ENCODE measurements at regions not wholly inside any gene's neighbourhood (a gene's known extent, or its start where the extent isn't known, plus 50 kb on each side); places are given as distances from the start of the nearest gene placed in this dataset.
"Not testable (repeated sequence)": the region's sequence is repeated elsewhere in the genome, so short reads cannot be mapped to it uniquely, and the experiment has no call there.

DNA sequence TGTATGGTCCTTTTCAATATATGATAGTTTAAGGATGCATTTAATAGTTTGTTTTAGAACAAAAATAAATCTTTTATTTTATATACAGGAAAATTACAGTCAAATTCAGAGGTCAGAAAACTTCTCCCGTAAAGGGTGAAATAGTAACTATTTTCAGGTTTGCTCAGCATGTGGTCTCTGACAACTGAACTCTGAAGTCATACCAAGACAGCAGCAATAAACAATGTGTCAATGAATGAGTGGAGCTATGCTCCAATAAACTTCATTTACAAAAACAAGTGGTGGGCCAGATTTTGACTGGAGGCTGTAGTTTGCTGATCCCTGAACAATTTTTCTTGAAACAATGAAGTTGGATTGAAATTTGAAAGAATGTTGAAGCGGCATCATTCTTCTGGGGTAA, 123.6 kb downstream of the ZNF248 start:
- no peak for FAIRE-seq

DNA sequence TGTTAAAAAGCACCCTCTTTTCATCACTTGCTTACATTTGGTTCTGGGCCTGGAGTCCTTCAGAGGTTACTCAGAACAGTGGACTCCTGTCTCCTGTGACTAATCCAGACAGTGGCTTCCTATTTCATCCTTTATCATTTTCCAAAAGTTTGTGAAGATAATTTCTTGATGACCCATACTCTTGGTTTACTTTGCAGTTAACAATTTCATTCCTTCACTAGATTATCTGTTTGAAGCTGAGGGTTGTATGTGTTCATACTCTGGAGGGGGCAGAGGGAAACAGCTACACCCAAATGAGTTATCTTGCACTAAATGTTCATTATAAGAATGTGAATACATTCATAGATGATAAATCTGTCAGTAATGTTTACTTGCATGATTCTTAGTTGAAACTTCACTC, 124.7 kb downstream of the ZNF248 start:
- no peak for FAIRE-seq

DNA sequence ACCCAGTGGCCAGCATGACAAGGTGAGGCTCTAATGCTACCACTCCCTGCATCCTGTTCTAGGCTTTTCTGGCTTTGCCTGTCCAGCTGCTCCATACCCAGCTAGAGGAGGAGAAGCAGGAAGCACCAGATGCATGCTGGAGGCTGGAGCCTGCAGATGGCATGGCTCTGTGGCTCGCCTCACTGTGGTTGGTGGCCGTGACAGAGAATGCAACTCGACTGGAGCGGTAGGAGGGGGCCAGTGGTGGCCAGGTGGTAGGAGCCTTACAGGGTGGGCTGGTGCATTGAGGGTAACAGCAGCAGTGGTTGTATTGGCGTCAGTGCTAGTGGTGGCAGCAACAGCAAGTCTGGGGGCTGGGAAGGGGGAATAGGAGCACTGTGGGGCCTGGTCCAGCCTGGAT, 128.6 kb downstream of the ZNF248 start:
- FAIRE-seq = no peak

DNA sequence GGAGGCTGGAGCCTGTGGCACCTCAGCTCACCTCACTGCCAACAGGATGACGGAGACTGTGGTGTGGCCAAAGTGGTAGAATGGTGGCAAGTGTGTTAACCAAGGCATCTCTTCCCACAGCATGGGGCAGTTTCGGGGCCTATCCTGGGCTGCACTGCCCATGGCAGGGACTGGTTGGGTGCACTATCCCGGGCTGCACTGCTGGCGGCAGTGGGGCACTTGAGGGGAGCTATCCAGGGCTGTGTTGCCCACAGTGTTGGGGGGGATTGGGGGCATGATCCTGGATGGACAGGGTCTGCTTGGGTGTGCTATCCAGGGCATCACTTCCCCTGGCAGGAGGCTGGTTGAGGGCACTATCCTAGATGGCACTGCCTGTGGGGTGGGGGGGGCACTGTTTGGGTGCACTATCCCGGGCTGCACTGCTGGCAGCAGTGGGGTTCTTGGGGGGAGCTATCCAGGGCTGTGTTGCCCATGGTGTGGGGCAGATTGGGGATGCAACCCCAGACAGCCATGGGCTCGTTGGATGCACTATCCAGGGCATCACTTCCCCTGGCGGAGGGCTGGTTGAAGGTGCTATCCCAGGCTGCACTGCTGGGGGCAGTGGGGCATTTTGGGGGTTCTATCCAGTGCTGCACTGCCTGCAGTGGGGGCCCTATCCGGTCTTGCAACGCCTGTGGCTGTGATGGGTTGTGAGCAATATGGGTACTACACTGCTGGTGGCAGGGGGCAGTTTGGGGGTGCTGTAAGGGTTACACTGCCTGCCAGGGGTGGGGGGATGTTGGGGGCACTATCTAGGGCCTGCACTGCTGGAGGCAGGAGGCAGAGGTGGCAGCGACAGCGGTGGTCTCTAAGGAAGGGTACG, 129.7 kb downstream of the ZNF248 start:
- no peak for FAIRE-seq

DNA sequence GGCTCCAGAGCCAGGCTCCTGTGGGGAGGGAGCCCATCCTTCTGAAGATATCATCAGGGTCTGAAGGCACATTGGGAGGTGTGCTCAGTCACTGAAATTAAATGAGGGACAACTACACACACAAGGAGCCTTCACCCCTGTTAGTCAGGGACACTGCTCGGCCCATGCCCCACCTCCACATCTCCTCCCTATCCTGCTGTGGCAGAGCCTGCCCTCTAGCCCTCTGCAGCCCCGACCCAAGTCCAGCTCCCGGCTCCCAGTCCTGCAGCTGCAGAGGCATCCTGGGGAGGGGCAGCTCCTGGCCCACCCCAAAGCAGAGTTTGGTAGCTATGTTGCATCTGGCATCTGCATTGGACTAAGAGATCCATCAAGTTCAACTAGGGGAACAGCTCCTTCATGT, 136.3 kb downstream of the ZNF248 start:
- FAIRE-seq = no peak

DNA sequence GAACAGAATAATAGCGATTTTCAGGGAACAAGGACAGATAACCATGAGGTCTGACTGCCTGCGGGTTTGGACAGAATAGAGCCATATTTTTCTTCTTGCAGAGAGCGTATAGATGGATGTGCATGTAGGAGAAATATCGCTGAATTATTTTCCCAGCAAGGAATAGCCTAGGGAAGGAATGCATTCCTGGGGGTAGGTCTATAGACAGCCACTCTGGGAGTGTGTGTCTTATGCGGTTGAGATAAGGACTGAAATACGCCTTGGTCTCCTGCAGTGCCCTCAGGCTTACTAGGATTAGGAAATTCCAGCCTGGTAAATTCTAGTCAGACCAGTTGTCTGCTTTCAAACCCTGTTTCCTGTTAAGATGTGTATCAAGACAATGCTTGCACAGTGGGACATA, 139.3 kb downstream of the ZNF248 start:
- FAIRE-seq = not testable (repeated sequence)

DNA sequence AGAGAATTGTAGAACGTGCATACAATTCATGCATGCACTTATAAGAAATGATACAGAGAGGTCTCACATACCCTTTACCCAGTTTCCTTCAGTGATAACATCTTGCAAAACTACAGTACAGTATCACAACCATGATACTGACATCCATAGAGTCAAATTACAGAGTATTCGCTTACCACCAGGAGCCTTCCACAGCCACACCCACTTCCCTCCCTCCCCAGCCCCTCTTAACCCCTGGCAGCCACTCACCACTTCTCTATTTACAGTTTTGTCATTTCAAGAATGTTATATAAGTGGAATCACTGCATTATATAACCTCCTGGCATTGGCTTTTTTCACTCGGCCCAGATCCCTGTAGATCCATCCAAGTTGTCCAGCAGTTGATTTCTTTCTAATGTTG, 143.8 kb downstream of the ZNF248 start:
- FAIRE-seq = no peak

DNA sequence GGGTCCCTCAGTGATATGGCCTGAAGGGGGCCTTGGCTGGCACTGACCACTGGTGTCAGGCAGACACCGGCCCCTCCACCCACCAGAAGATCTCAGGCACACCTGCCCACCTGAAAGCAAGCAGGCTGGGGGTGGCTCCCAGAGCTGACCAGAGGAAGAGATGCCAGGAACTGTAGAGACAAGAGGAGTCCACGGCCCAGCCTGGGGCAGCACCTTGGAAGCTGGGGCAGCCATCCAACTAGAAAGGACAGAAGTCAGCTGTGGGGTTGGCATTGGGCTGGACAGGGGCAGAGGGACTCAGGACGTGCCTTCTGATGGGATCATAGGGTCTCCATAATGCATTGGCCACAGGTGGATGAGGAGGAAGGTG, 144.3 kb downstream of the ZNF248 start:
- no peak for FAIRE-seq

DNA sequence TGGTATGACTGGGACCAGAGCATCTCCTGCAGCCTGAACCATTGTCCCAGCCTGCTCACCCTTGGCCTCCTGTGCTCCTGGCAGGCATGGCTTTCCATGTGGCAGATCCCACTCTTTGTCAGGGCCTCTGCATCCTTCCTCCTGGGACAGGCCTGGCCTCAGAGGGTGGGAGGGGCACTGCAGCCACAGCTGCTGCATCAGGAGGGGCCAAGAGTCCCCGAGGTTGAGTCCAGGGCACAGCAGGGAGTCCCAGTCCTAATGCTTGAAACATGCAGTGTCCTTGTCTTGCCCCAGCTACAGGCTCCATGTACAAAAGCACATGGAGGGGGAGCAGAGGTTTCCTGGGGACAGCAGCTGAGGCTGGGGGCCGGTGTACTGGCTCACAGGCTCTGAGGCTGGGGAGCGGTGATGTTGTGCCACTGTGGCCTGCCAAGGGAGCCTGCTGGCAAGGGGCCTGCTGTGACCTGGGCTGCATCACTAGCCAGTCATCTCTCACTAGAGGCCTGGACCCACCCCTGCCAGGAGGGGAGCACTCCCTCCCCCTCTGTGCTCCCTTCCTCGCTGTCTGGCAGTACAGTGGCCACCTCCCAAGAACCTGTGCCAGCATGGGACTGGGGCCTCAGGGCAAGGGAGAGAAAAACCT, 144.8 kb downstream of the ZNF248 start:
- no peak for FAIRE-seq

DNA sequence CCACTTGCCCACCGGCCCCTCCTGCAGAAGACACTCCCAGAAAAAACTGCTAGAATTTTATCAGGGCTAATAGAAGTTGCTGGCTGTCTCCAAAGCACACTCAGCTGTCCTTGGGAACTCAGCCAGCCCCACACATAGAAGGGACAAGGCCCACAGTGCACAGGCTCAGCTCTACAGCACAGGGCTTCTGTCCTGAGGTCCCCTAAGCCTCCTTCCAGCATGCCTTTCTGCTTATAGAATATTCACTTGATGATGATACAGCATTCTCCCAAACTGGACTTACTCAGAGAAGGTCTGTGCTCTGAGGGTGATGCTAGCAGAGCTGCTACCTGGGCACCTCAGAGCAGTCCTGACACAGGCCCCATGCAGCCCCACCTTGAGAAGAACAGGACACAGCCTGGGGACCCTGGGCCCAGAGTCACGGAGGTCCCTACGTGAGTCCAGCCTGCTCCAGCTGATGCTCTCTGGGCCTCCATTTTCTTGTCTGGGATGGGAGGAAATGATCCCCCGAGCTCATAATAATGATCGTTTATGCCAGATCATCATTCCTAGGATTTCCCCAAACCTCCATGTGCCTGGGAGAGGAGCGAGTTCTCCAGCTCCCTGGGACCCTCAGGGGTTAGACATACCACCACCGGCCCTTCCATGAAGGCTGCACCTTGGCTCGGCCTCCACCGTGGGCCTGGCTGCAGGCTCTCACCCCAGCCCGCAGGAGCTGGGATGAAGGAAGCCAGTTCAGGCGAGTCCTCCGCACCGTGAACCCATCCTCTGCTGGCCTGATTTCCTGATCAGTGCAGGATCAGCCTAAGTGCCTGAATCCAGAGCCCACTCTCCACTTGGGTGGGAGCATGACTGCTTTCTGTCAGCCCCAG, 145.6 kb downstream of the ZNF248 start:
- FAIRE-seq = no peak

DNA sequence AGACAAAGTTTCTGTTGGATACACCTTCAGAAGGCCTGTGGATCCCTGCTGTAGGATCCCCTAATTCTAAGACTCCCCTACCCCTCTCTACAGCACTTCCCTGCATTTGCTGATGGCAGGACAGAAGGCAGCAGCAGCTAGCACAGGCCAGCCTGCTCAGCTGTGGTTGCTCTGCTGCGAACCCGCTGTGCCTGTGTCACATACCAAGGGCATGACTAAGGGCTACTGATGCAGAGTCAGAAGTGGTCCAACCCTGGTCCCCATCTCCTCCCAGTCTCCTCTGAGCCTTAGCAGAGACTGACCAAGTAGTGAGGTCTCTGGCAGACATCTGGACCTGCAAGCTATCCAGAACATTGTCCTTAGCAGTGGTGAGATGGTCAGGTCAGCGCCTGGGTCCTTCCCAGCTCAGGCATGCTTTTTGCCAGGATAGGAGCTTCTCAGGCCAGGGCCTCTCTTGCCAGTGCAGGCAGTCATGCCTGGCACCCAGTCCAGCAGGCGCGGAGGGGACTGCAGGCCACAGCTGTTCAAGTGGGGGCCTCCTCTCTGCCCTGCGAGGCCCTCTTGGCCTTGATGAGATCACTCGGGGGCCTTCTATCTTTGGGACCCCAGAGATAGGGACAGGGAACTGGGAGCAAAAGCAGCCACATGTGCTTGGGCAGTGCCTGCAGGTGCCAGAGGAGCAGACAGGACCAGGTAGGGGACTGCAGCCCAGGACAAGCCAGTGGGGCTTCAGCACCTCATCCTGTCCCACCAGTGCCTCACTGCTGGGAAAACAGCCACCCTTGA, 146.4 kb downstream of the ZNF248 start:
- FAIRE-seq = no peak

DNA sequence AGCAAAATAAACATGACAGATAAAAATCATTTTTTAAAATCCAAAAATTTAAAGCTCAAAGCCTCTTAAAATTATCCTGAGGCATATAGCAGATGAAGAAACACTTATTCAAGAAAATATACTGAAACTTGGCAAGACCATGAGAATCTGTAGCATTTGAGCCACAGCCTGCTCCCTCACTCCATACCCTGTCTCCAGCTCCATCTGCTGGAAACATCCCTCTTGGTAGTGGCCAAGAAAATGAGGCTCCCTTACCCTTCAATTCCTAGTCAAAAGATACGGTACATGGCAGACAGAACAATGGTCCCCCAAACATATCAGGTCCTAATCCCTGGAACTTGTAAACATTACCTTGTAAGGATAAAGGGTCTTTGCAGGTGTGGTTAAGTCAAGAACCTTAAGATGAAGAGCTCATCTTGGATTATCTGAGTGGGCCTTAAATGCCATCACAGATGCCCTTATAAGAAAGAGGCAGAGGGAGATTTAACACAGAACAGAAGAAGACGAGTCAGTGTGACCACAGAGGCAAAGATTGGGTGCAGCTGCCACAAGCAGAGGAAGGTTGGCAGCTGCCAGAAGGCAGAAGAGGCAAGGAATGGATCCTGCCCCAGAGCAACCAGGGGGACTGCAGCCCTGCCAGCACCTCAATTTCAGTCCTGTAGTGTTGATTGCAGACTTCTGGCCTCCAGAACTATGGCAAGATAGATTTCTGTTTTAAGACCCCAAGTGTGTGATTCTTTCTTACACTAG, 149.4 kb downstream of the ZNF248 start:
- no peak for FAIRE-seq

DNA sequence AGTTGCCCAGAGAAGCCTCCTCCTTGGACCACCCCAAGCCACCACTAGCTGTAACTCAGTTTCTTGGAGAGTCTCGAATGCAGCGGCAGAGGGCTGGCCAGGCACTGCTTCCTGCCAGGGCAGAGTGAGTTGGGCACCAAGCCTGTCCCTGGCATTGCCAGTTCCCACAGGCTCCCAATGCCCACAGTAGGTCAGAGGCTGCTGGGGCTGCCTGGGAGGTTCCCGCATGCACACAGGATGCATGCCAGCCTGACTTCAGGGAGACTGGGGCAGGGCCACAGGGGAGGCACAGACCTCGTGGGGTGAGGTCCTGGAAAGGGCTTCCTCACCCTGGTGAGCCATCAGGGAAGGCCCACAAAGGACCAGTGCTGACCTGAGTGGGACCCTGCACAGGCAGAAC, 152.8 kb downstream of the ZNF248 start:
- FAIRE-seq = no peak

DNA sequence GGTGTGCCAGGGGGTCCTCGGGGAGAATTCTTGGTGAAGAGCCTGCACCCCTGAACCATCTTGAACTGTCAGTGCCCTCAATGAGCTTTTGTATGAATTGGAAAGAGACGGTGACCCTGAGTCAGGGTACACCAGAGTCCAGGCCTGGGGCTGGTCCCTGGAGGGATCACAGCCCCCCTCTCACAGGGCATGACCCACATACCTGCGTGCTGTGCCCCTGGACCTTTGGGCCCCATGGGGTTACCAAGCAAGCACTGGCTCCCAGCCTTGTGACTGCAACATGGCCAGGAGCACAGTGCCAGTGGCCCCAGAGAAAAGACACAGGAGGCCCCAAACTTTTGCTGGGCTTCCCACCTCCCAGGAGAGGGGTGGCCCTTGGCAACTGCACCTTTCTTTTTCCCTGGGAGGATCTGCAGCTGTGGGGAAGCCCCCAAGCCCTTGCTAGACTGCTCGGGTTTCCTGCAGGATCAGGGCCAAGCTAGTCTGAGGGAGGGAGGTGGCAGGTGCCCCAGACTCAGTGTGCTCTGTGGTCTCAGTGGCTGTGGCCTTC, 153.5 kb downstream of the ZNF248 start:
- FAIRE-seq = no peak

DNA sequence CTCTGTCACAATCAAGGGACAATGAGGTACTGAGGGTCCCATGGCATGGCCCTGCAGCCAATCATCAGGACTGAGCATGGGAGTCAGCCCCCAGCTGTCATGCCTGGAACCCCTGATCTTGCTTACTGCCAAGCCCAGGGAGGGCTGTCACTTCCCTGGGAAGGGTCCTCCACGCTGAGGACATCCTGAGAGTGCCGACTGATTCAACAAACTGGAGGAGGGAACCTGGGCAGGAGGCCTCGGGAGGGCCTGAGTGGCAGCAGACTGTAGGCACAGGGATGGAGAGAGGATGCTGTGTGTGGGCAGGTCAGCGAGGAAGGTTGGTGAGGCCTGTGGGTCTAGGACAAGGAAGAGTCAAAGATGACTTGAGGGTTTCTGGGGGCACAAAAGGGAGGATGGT, 154.3 kb downstream of the ZNF248 start:
- FAIRE-seq = no peak

DNA sequence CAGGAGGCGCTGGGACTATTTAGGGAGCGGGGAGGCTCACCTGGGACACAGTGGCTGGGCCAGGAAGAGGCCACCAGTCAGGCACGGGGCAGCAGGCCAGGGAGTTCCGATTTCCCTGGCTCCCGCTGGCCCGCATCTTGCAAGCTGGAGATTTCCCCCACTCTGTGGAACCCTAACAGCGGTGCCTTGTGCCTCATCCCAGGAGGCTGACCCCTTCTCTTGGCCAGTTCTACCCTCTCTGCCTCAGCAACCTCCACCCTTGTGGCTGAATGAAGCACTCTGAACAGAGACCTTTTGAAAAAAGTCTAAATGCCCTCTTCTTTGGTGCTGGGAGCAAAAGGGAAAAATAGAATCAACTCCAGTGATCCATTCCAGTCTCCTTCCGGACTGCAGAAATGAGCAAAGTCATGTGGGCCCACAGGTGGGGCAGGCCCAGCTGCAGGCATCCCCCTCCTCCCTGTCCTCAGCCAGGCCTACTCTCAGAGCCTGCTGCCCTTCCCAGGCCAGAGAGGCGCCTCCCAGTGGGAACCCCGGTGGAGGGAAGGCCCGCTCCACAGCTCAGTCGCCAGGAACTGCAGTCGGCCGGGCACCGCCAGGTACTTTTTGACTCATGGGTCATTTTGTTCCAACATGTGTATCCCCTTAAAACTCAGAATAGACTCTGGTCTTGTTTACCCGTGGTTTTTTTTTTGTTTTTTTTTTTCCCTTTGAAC, 155.5 kb downstream of the ZNF248 start:
- no peak for FAIRE-seq

DNA sequence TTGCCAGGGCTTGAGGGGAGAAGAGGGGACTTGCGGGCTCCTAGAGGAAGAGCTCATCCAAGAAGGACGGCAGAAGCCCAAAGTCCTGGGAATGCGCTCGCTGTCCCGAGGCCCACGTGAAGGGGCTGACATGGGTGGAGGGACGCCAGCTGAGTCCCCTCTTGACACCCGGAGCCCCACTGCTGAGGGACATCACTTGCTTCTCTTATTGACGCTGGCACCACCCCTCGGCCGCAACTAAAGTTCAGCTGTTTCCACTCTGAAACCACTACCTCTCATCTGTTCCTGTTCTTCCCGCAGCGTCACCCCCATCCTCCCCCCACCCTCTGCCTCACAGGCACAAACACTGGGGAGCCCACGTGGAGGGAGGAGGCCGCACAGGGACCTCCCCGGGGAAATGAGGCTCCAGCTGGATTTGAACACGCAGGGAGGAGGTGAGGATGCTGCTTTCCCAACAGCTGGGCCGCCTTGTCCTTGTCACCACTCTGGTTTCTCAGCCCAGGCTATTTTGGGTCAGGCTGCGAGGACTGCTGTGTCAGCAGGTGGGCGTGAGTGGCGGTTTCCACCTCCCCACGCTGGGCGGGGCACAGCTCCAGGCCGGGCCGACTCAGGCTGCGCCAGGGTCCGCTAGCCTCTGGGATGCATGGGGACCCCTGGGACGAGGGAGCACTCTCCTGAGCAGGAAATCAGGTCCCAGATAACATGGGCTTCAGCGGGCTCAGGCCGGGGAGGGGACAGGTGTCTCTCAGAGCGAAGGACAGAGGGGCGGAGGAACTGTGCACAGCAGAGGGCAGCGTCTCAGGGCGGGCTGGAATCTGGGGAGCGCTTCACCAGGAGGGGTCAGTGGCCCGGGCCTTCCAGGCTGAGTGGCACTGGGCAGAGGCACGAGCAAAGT, 156.3 kb downstream of the ZNF248 start:
- FAIRE-seq = no peak

DNA sequence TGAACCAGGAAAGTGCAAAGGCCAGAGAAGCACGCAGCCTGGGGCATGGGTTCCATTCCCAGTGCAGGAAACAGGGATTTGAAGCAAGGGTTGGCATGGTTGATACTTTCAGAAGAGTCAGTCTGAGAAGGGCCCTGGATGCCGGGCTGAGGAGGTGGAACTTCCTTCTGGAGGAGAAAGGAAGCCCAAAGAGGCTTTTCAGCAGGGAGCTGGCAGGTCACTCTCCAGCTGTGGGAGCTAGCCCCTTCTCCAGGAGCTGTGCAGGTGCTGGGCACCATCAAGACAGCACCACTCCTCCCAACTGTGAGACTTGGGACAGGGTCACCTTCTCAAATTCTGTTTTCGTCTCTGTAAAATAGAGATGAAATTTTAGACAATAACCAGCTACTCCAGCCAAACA, 169.8 kb downstream of the ZNF248 start:
- no peak for FAIRE-seq

DNA sequence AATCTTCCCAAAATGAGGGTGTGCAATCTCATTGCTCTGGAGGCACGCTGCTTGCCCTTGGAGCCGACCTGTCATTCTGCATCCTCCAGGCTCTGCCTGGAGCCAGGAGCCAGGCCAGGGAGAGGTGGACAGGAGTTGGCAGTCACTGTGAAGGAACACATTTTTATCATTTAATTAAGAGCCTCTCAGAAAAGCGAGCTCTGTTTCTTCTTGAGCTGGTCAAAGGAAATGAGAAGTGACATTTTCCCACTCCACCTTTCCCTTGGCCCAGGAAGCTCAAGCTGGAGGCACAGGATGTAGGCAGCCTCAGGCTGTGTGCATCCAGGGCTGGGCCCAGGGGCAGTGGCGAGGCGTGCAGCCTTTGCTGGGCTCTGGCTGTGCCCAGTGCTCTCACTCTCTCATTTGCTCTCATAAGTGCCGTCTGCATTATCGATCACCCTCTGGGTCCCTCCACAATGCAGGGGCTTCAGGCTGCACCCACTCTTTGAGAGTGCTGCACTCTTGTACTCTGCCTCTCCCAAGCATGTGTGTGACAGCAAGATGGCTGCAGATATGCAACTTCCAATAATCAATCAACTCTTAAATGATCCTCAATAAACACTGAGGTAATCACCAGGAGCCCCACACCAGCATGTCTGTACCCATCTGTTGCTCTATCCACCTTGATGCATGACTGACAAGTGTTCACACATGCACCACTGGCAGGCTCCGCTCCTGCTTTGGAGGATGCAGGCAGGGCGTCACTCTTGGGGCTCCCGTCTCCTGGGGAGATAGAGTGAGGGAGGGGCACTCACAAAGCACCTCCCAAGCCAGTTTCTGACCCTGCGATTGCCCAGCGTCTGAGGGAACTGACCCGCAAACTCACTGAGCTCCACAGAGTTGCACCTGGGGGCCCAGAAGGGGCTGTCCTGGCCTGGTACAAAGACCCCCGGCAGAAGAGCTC, 171.4 kb downstream of the ZNF248 start:
- FAIRE-seq = no peak
